H9 (cell line): ENCODE measurements at regions not wholly inside any gene's neighbourhood (a gene's known extent, or its start where the extent isn't known, plus 50 kb on each side); places are given as distances from the start of the nearest gene placed in this dataset.

Experiments
- DNase-seq: peaks from one replicate; pipeline ENCODE4 v3.0.0-alpha.2; 2017
- H2AFZ ChIP-seq: one replicate; pipeline ENCODE4 v1.6.1; 2013; ENCODE audit warnings: mild to moderate bottlenecking, low read length, control low read depth, moderate library complexity
- H2AK5ac ChIP-seq: 2 replicates; pipeline ENCODE4 v1.6.1; 2013; ENCODE audit warnings: low read length, control low read depth, mixed read lengths; ENCODE audit not compliant: insufficient read length
- H2BK120ac ChIP-seq: one replicate; pipeline ENCODE4 v1.6.1; 2013; ENCODE audit warnings: low read depth, mild to moderate bottlenecking, low read length, control low read depth, inconsistent platforms; ENCODE audit not compliant: poor library complexity, severe bottlenecking
- H2BK12ac ChIP-seq: 2 replicates; pipeline ENCODE4 v1.6.1; 2013; ENCODE audit warnings: low read length, control low read depth, mixed read lengths, low read depth; ENCODE audit not compliant: insufficient read length
- H2BK15ac ChIP-seq: 2 replicates; pipeline ENCODE4 v1.6.1; 2013; ENCODE audit warnings: low read depth, low read length, control low read depth
- H2BK20ac ChIP-seq: one replicate; pipeline ENCODE4 v1.6.1; 2013; ENCODE audit warnings: low read depth, mild to moderate bottlenecking, low read length, control low read depth, inconsistent platforms; ENCODE audit not compliant: poor library complexity, severe bottlenecking
- H2BK5ac ChIP-seq: 2 replicates; pipeline ENCODE4 v1.6.1; 2013; ENCODE audit warnings: low read length, control low read depth, mixed read lengths; ENCODE audit not compliant: insufficient read length
- H3K14ac ChIP-seq: 2 replicates; pipeline ENCODE4 v1.6.1; 2013; ENCODE audit warnings: low read length, control low read depth; ENCODE audit not compliant: insufficient read depth
- H3K18ac ChIP-seq: 2 replicates; pipeline ENCODE4 v1.6.1; 2013; ENCODE audit warnings: low read depth, mild to moderate bottlenecking, mixed read lengths, low read length, control low read depth; ENCODE audit not compliant: insufficient read length
- H3K23ac ChIP-seq: 2 replicates; pipeline ENCODE4 v1.6.1; 2013; ENCODE audit warnings: low read length, control low read depth, mixed read lengths, low read depth; ENCODE audit not compliant: insufficient read length
- H3K23me2 ChIP-seq: 2 replicates; pipeline ENCODE4 v1.6.1; 2013; ENCODE audit warnings: low read depth, mild to moderate bottlenecking, mixed read lengths, low read length, control low read depth; ENCODE audit not compliant: insufficient read length, poor library complexity, severe bottlenecking
- H3K27ac ChIP-seq: 2 replicates; pipeline ENCODE4 v1.5.1; 2013; ENCODE audit warnings: low read length, control low read depth, mixed read lengths, low read depth; ENCODE audit not compliant: insufficient read length
- H3K27me3 ChIP-seq: 2 replicates; pipeline ENCODE4 v1.6.1; 2013; ENCODE audit warnings: low read length, control low read depth, inconsistent platforms; ENCODE audit not compliant: insufficient read depth
- H3K4ac ChIP-seq: 2 replicates; pipeline ENCODE4 v1.6.1; 2013; ENCODE audit warnings: low read depth, mild to moderate bottlenecking, control low read depth, inconsistent platforms, low read length, moderate library complexity
- H3K4me1 ChIP-seq: 2 replicates; pipeline ENCODE4 v1.6.1; 2013; ENCODE audit warnings: low read length, control low read depth, inconsistent platforms; ENCODE audit not compliant: insufficient read depth
- H3K4me2 ChIP-seq: 2 replicates; pipeline ENCODE4 v1.6.1; 2013; ENCODE audit warnings: low read length, control low read depth, mixed read lengths; ENCODE audit not compliant: insufficient read length, insufficient read depth
- H3K56ac ChIP-seq: 2 replicates; pipeline ENCODE4 v1.6.1; 2013; ENCODE audit warnings: low read depth, mild to moderate bottlenecking, mixed read lengths, low read length, control low read depth; ENCODE audit not compliant: insufficient read length
- H3K79me1 ChIP-seq: 2 replicates; pipeline ENCODE4 v1.6.1; 2013; ENCODE audit warnings: low read depth, mild to moderate bottlenecking, moderate library complexity, low read length, control low read depth, inconsistent platforms; ENCODE audit not compliant: insufficient read depth, poor library complexity, severe bottlenecking
- H3K79me2 ChIP-seq: 2 replicates; pipeline ENCODE4 v1.6.1; 2013; ENCODE audit warnings: low read length, control low read depth, inconsistent platforms; ENCODE audit not compliant: insufficient read depth
- H3K9ac ChIP-seq: 2 replicates; pipeline ENCODE4 v1.6.1; 2013; ENCODE audit warnings: low read length, control low read depth, mixed read lengths; ENCODE audit not compliant: insufficient read length; ENCODE audit errors: extremely low read depth
- H3K9me3 ChIP-seq: one replicate; pipeline ENCODE4 v1.6.1; 2013; ENCODE audit warnings: low read depth, low read length, inconsistent platforms; ENCODE audit not compliant: control insufficient read depth
- H3T11ph ChIP-seq: one replicate; pipeline ENCODE4 v1.6.1; 2013; ENCODE audit warnings: mild to moderate bottlenecking, low read length, control low read depth, inconsistent platforms
- H4K20me1 ChIP-seq: one replicate; pipeline ENCODE4 v1.6.1; 2013; ENCODE audit not compliant: control insufficient read depth, insufficient read length, insufficient read depth
- H4K5ac ChIP-seq: 2 replicates; pipeline ENCODE4 v1.6.1; 2013; ENCODE audit warnings: low read depth, mild to moderate bottlenecking, mixed read lengths, low read length, control low read depth; ENCODE audit not compliant: insufficient read length
- H4K8ac ChIP-seq: replicated peaks from 2 replicates; pipeline ENCODE4 v1.6.1; 2013; ENCODE audit warnings: low read length, control low read depth, mixed read lengths, low read depth; ENCODE audit not compliant: insufficient read length
- H4K91ac ChIP-seq: 2 replicates; pipeline ENCODE4 v1.6.1; 2013; ENCODE audit warnings: low read depth, mild to moderate bottlenecking, moderate library complexity, mixed read lengths, low read length, control low read depth; ENCODE audit not compliant: insufficient read length
- H3K27ac Mint-ChIP-seq, 3 experiments: 2 replicates in 2 of 3; 3 replicates in 1 of 3; pipeline ENCODE4 v1.8.0; 2020 to 2021; ENCODE audit warnings: mixed read lengths in 3 of 3, mild to moderate bottlenecking in 1 of 3, moderate library complexity in 1 of 3
- H3K27me3 Mint-ChIP-seq: 2 replicates; pipeline ENCODE4 v1.8.0; 2021; ENCODE audit warnings: low read depth, mild to moderate bottlenecking, moderate library complexity, mixed read lengths
- H3K36me3 Mint-ChIP-seq, 3 experiments: 2 replicates in 2 of 3; 3 replicates in 1 of 3; pipeline ENCODE4 v1.8.0; 2020 to 2021; ENCODE audit warnings: low read depth in 3 of 3, mixed read lengths in 3 of 3; ENCODE audit not compliant: insufficient read depth in 1 of 3
- H3K4me1 Mint-ChIP-seq, 2 experiments: 2 replicates each; pipeline ENCODE4 v1.8.0; 2020; ENCODE audit warnings: mixed read lengths in 2 of 2
- H3K4me3 Mint-ChIP-seq, 2 experiments: 2 replicates in 1 of 2; 3 replicates in 1 of 2; pipeline ENCODE4 v1.8.0; 2020 to 2021; ENCODE audit warnings: mild to moderate bottlenecking in 2 of 2, mixed read lengths in 2 of 2, moderate library complexity in 1 of 2
- H3K9me3 Mint-ChIP-seq, 2 experiments: 2 replicates in 1 of 2; 3 replicates in 1 of 2; pipeline ENCODE4 v1.8.0; 2020; ENCODE audit warnings: mild to moderate bottlenecking in 2 of 2, mixed read lengths in 2 of 2, moderate library complexity in 1 of 2
- CTCF ChIP-seq: fragments of 200-600 bp; sonication (generic); conservative IDR thresholded peaks from 3 replicates; pipeline ENCODE4 v1.8.0; 2021; ENCODE audit warnings: antibody characterized with exemption, mild to moderate bottlenecking

DNA sequence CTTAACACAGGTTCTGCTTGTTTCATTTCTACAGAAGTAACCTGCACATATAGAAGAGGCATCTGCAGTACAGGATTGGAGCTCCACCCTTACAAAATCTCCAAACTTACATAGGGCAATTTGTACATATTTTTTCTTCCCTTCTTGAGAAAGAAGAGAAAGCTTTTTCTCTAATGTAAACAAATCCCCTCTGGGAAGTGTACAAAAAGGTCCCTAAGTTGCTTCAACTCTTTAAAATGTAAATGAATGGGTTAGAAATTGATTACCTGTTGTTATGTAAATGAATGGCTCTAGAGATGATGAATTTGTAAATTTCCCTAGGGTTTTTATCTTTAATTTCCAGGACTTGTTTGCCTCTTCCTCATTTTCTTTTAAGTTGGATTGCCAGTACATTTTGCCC is 1183.7 kb downstream of the MRPL39 start:
- TF ChIP-seq CTCF: no peak
- Histone ChIP-seq H3K4me2 (no peak overlapping the region), H4K8ac (no peak overlapping the region), H3K14ac (no peak overlapping the region), H2BK15ac (no peak overlapping the region), H3K23me2 (no peaks in the 10 kb centered on the region), H3T11ph (no peak overlapping the region), H2BK120ac (no peak overlapping the region), H3K9me3 (no peaks in the 10 kb centered on the region), H4K20me1 (no peaks in the 10 kb centered on the region), H3K9ac (no peak overlapping the region), H3K4ac (no peak overlapping the region), H3K4me1 (no peaks in the 10 kb centered on the region; the same call in 1 of the 2 replicates), H3K56ac (no peak overlapping the region), H3K23ac (no peak overlapping the region), H2AK5ac (no peak overlapping the region), H2BK5ac (no peak overlapping the region), H2BK20ac (no peak overlapping the region), H3K27ac (no peak overlapping the region), H4K5ac (no peak overlapping the region), H3K27me3 (peaks cover 7% of the 10 kb centered on the region; the same call in 1 of the 2 replicates), H4K91ac (no peak overlapping the region), H3K79me1 (no peaks in the 10 kb centered on the region), H2BK12ac (no peak overlapping the region), H3K18ac (no peak overlapping the region), H3K79me2 (no peaks in the 10 kb centered on the region), H2AFZ (no peak overlapping the region)
- peaks cover 8 to 23% (median 18%) of the 10 kb centered on the region in 3 experiments for H3K36me3 Mint-ChIP-seq
- peaks cover 51 to 74% of the 10 kb centered on the region in 2 experiments for H3K9me3 Mint-ChIP-seq
- peaks cover 0 to 17% of the 10 kb centered on the region in 2 experiments; a peak in 2 of 4 replicates for H3K4me1 Mint-ChIP-seq
- H3K4me3 Mint-ChIP-seq: no peak overlapping the region
- DNase-seq: no peak
- no peak overlapping the region for H3K27ac Mint-ChIP-seq
- H3K27me3 Mint-ChIP-seq: peaks cover 3% of the 10 kb centered on the region; the same call in 1 of the 2 replicates
